ENCODE measurements at regions not wholly inside any gene's neighbourhood (a gene's known extent, or its start where the extent isn't known, plus 50 kb on each side); places are given as distances from the start of the nearest gene placed in this dataset.
A peak's percentile ranks its signal among the peaks of the same experiment; 100 is the strongest.

- Histone ChIP-seq H3K36me3 (no peaks in the 10 kb centered on the region), H3K9me3 (no peaks in the 10 kb centered on the region), H3K27me3 (no peaks in the 10 kb centered on the region), H3K27ac (no peak overlapping the region), H3K4me3 (replicated peaks in 1 of 3) (no peak overlapping the region), H3K4me1 (peaks cover 6 to 11% of the 10 kb centered on the region in 2 donors)
- DNase-seq, result no peak
- no peak for TF ChIP-seq POLR2A (IDR thresholded peaks at IDR 0.05)
- TF ChIP-seq CTCF (IDR thresholded peaks at IDR 0.05), result no peak
- intact Hi-C loops (cut with DNase I), result loop anchor here (10.0 kb wide), 1 partner anchor 381 kb away; no protein-coding TSS in a partner anchor
- 83 to 89% methylated on average over 8 of the region's 8 CpGs for WGBS, 2 donors
Measured at GRCh38 chr1:93815366-93816110, 63.5 kb downstream of the DNTTIP2 start.

GRCh38 chr1:93814795-93815340 lies 64.1 kb downstream of the DNTTIP2 start:
- intact Hi-C loops (cut with DNase I), result loop anchor here (5.0 to 10.0 kb wide), 2 partner anchors 183 to 380 kb away; no protein-coding TSS in a partner anchor
- Histone ChIP-seq H3K9me3 (no peaks in the 10 kb centered on the region), H3K27me3 (no peaks in the 10 kb centered on the region), H3K36me3 (no peaks in the 10 kb centered on the region), H3K27ac (no peak overlapping the region), H3K4me3 (replicated peaks in 1 of 3) (no peak overlapping the region), H3K4me1 (peaks cover 6 to 11% of the 10 kb centered on the region in 2 donors)
- TF ChIP-seq CTCF (IDR thresholded peaks at IDR 0.05) (no peak), POLR2A (IDR thresholded peaks at IDR 0.05) (no peak)
- no peak for DNase-seq
- 76 to 79% methylated on average over 8 of the region's 8 CpGs for WGBS, 2 donors

GRCh38 chr1:93814059-93814794 lies 64.8 kb downstream of the DNTTIP2 start:
- TF ChIP-seq POLR2A (IDR thresholded peaks at IDR 0.05) (no peak), CTCF (IDR thresholded peaks at IDR 0.05) (peak; percentile 90 to 99 (median 98))
- 83 to 84% methylated on average over 6 to 7 of the region's 7 CpGs for WGBS, 2 donors
- H3K9me3 ChIP-seq, result no peaks in the 10 kb centered on the region
- H3K4me3 ChIP-seq (replicated peaks in 1 of 3), result no peak overlapping the region
- peaks cover 6 to 11% of the 10 kb centered on the region in 2 donors for H3K4me1 ChIP-seq
- no peaks in the 10 kb centered on the region for H3K36me3 ChIP-seq
- H3K27me3 ChIP-seq, result no peaks in the 10 kb centered on the region
- intact Hi-C loops (cut with DNase I), result loop anchor here (5.0 to 10.0 kb wide), 2 partner anchors 182 to 379 kb away; no protein-coding TSS in a partner anchor
- H3K27ac ChIP-seq, result no peak overlapping the region
- peak; percentile 65 to 68 for DNase-seq

- DNase-seq, result no peak
- intact Hi-C loops (cut with DNase I), result loop anchor here (5.0 to 10.0 kb wide), 2 partner anchors 181 to 378 kb away; no protein-coding TSS in a partner anchor
- Histone ChIP-seq H3K36me3 (no peaks in the 10 kb centered on the region), H3K9me3 (no peaks in the 10 kb centered on the region), H3K27ac (no peak overlapping the region), H3K27me3 (no peaks in the 10 kb centered on the region), H3K4me1 (peaks cover 3 to 7% of the 10 kb centered on the region in 2 donors), H3K4me3 (replicated peaks in 1 of 3) (no peak overlapping the region)
- no peak for TF ChIP-seq CTCF (IDR thresholded peaks at IDR 0.05)
- no peak for TF ChIP-seq POLR2A (IDR thresholded peaks at IDR 0.05)
- 87 to 95% methylated on average over 2 of the region's 2 CpGs for WGBS, 2 donors
Measured at GRCh38 chr1:93813076-93813475, 65.9 kb downstream of the DNTTIP2 start.
